AG10803 (cell line): ENCODE measurements at regions not wholly inside any gene's neighbourhood (a gene's known extent, or its start where the extent isn't known, plus 50 kb on each side); places are given as distances from the start of the nearest gene placed in this dataset.

Experiments
- DNase-seq: peaks from one replicate; pipeline ENCODE4 v3.0.0; 2010; ENCODE audit warnings: low read depth
- H3K4me3 ChIP-seq: 2 replicates; pipeline ENCODE4 v1.5.1; 2011; ENCODE audit warnings: mild to moderate bottlenecking, low read length, control low read depth
- CTCF ChIP-seq: conservative IDR thresholded peaks from 2 replicates; pipeline ENCODE4 v1.5.1; 2011; ENCODE audit warnings: mild to moderate bottlenecking, low read length, control low read depth, inconsistent platforms

GRCh38 chr4:17398805-17399204, 113.1 kb downstream of the QDPR start:
- DNase-seq: no peak
- no peak for TF ChIP-seq CTCF

GRCh38 chr4:17398035-17398434, 113.9 kb downstream of the QDPR start:
- TF ChIP-seq CTCF: no peak
- no peak overlapping the region for H3K4me3 ChIP-seq
- DNase-seq: peak; percentile 12

More at GRCh38 chr4:17398805-17399204, 113.1 kb downstream of the QDPR start:
- H3K4me3 ChIP-seq: no peak overlapping the region

GRCh38 chr4:17397611-17398010, 114.3 kb downstream of the QDPR start:
- TF ChIP-seq CTCF: no peak

GRCh38 chr4:17385403-17385802, 126.5 kb downstream of the QDPR start:
- no peak overlapping the region for H3K4me3 ChIP-seq
- no peak for TF ChIP-seq CTCF
- DNase-seq: peak; percentile 44

More at GRCh38 chr4:17397611-17398010, 114.3 kb downstream of the QDPR start:
- peak; percentile 17 for DNase-seq
- H3K4me3 ChIP-seq: no peak overlapping the region

- no peak overlapping the region for H3K4me3 ChIP-seq
- DNase-seq: no peak
- no peak for TF ChIP-seq CTCF
Observed at GRCh38 chr4:17380347-17380746, 131.5 kb downstream of the QDPR start.

- DNase-seq: peak; percentile 35
- H3K4me3 ChIP-seq: no peak overlapping the region
- TF ChIP-seq CTCF: no peak
Observed at GRCh38 chr4:17376205-17376604, 135.7 kb downstream of the QDPR start.

GRCh38 chr4:17373666-17374065, 138.2 kb downstream of the QDPR start:
- no peak overlapping the region for H3K4me3 ChIP-seq
- no peak for DNase-seq
- TF ChIP-seq CTCF: no peak
